ENCODE measurements at regions not wholly inside any gene's neighbourhood (a gene's known extent, or its start where the extent isn't known, plus 50 kb on each side); places are given as distances from the start of the nearest gene placed in this dataset.
"Not testable (repeated sequence)": the region's sequence is repeated elsewhere in the genome, so short reads cannot be mapped to it uniquely, and the experiment has no call there.

DNA sequence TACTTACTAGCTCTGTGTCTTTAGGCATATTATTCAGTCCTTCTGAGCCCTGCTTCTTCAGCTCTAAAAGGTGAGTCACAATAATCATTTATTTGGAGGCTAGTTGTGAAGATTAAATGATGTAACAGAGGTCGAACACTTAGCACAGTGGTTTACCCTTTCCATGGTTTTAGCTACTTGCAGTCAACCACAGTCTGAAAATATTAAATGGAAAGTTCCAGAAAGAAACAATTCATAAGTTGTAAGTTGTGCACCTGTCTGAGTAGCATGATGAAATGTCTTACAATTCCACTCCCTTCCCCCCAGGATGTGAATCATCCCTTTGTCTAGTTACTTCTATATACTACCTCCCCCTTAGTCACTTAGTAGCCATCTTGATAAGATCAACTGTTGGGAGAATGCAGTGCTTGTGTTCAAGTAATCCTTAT is 217.6 kb upstream of the THUMPD2 start:
- no peak for DNase-seq (ENCODE audit: low spot score)

DNA sequence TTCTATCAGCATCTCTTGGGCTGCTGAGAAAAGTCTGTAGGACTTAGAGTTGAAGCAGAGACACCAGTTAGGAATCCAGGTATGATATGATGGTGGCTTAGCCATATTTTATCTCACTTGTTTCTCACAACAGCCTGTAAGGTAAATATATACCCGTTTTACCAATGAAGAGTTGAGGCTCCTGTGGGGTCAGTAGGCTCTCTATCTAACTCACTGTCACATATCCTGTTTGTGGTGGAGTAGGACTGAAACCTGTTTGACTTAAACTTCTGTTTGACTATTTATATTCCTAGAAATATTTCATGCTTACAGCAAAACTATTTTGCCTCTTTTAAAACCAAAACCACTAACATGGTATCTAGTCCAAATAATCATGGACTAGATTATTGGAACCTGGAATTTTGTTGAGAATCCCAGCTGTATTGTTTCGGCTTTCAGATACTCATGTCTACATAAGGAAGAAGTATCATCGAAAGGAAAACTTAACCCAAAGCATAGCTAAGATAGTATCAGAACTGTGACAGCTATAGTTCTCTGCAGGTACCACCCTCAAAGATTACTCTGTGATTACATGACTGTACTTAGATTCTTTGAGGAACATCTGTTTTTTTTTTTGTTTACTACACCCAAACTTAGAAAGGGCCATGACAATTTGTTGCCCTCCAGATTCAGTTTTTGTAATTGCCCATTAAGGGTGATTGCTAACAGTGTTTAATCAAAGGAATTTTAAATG is 216.1 kb upstream of the THUMPD2 start:
- no peak for DNase-seq (ENCODE audit: low spot score)

DNA sequence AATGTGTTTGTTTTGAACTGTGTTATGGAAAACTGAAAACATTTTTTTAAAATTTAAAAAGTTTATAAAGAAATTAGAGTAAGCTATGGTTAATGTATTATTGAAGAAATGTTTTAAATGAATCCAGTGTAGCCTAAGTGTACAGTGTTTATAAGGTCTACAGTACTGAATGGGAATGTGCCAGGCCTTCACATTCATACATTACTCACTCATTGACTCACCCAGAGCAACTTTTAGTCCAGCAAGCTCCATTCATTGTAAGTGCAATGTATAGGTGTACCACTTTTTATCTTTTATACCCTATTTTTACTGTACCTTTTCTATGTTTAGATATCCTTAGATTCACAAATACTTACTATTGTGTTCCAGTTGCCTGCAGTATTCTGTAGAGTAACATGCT is 215.1 kb upstream of the THUMPD2 start:
- no peak for DNase-seq (ENCODE audit: low spot score)

DNA sequence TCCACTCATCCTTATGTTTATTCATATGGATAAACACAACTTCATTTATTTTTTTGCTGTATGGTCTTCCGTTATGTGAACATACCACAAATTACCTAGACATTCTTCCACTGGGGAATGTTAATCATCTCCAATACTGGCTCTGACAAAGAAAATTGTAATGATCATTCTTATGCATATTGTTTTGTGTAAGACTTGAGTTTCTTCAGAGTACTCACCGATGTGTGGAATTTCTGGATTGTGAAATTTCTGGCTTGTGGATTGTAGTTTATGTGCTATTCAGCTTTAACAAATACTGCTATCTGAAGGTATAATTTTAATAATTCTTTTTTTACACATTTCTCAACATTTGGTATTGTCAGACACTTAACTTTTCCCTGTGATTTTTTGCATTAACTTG is 212.2 kb upstream of the THUMPD2 start:
- no peak for DNase-seq (ENCODE audit: low spot score)

DNA sequence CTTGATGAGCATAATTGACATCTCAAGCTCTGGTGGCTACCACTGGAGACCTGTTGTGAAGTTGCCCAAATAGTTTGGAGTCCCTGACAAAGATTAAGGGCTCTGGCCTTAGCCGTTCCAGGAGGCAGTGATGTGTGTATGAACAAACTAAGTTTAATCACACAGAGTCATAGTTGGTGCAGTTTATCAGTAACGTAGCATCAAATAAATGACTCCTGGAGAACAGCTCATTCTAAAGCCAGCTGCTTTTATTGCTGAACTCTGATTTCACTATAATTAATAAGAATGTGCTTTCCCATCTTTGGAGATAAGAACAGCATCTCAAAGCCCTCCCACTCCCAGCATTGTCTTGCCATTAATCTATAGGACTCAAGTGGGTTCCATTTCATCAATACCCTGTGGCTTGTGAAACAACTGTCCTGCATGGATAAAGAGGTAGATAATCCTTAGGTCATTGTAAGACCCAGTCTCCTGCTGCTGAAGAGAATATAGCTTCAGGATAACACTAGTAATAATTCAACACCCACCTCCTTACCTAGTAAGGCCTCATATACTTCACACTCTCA is 211.4 kb upstream of the THUMPD2 start:
- no peak for DNase-seq (ENCODE audit: low spot score)

DNA sequence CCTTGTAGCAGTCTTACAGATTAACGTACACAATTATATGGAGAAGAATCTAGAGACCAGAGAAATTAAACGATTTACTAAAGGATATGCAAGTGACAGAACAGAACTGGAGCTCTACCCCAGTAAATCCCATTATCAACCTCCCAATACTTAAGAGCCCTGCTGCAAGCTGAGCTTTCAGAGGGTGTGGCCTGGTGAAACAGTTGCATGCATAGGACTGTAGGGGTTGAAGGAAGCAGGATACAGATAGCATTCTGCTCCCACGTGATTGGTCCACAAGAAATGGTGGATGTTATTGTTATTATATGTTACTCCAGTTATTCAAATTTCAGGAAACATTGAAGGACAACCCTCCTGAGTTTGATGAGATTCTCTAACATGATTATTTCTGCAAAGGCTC is 210.8 kb upstream of the THUMPD2 start:
- no peak for DNase-seq (ENCODE audit: low spot score)

DNA sequence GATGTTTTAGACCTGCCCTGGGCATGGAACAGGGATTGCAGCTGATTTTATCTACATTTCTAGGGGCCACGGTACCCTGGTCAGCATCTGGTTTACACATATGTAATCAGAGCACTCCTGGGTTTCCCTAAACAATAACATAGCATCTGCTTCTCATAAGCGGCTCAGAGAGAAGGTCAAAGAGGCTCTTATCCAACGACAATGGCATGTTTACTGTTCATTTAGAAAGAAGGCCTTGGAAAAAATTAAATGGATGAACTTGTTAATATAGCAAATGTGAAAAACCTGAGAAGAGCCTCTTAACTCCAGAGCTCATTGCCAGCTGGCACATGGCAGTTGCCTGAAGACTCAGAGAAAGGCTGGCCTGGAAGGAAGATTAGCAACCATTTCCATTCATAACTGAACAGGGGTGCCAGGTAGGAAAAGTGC is 202.8 kb upstream of the THUMPD2 start:
- DNase-seq (ENCODE audit: low spot score) = no peak

DNA sequence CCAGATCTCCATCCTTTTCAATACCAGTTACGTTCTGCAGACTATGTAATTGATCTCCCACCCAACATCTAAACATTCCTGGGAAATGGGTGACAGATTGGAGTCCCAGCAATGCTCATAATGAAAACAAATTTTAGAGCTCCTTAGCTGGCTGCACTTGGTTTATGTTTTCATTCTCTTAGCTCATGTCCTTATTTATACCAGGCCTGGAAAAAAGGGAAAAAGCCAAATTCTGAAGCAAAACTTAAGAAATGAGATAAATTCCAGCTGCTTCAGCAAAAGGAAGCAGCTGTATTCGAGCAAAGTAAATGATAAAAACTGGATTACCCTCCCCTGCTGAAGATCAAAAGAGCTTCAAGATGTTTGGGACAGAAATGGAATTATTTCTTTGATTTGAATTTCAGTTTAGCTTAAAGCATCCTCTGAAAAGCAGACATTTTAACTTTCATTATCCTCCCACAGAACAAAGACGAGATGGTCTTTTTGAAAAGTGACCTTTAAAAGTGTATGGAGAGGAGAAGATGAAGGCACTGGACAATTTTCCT is 196.5 kb upstream of the THUMPD2 start:
- DNase-seq (ENCODE audit: low spot score) = no peak

DNA sequence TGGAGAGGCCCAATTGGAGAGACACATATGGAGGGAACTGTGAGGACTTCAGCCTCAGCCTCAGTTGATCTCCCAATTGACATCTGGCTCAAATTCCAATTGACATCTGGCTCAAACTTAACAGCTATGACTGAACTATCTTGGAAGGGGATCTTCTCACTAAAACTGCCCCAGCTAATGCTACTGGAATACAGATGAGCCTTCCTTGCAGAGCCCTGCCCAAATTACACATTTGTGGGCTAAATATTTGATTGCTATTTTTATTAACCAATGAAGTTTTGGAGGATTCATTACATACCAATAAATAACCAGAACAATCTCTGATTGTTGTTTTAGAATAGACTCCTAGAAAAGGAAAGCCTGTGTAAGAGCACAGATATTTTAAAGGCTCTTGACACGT is 189.0 kb upstream of the THUMPD2 start:
- DNase-seq (ENCODE audit: low spot score) = no peak

DNA sequence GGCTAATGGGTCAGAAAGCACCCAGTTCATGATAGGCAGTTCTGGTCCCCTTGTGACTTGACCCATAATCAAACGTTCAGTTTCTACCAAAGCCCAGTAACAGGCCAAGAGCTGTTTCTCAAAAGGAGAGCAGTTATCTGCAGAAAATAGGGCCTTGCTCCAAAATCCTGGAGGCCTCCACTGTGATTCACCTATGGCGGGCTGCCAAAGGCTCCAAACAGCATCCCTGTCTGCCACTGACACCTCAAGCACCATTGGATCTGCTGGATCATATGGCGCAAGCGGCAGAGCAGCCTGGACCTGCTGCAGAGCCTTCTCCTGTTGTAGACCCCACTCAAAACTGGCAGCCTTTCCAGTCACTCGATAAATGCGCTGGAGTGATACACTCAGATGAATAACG is 181.6 kb upstream of the THUMPD2 start:
- not testable (repeated sequence) for DNase-seq (ENCODE audit: low spot score)

DNA sequence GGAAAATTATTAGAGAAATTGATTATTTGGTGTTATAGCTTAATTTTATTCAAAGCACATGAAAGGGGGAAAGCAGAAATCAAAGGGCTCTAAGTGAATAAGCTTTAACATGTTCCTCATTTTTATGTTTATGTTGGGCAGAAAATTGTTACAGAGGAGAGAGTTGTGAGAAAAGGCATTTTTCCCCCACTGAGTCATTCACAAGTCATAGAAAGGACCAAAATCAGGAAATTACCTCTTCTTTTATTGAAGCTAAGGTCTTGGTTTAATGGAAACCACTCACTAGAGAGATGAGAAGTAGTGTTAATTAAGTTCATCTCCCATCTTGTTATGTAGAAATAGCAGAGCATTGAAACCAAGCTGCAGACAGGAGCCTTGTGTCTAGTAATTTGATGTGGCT is 175.3 kb upstream of the THUMPD2 start:
- DNase-seq (ENCODE audit: low spot score) = no peak

DNA sequence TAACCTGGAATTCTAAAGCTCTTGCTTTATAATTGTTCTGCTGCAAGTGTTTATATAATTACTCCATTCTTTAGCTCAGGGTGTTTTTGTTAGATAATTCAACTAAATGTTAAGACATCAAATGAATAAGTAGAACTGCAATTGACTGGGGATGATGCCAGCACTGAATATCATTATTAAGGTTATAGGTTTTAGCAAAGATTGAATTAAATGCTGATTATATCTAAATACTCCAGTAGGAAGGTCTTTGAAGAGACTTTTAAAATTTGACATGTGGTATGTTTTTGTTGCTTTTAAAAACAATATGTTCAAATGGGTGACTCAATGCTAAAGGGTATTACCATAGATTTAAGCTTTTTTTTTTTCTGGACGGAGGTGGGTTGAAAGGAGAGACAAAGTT is 170.1 kb upstream of the THUMPD2 start:
- no peak for DNase-seq (ENCODE audit: low spot score)

DNA sequence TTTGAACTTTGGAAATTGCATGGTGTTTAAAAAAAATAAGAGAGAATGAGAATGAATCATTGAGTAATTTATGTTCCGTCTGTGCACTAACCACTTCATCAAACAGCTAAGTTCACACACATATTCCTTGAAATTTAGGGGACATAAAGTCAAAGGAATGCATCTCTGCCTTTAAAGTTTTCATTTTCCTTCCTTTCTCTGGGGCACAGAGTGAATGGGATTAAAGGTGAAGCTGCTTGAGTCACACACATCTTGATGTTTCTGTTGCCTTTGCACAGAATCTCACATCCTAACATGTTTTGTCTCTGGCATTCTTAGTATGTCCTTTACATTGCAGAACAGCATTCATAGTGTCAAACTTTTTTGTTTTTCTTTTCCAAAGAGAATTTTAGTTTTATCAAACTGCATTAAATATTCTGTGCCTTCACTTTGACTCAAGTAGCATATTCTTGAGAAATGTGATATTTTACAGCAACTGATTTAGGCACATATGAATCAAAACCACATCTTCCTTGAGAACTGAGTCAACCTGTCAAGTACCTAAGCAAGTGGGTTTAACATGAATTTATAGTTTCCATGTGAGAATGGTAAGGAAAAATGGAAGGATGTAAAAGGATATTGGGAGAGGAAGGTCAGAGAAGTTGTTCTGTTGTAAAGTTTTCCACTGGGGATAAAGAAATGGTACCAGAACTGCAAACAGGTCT is 169.1 kb upstream of the THUMPD2 start:
- no peak for DNase-seq (ENCODE audit: low spot score)

DNA sequence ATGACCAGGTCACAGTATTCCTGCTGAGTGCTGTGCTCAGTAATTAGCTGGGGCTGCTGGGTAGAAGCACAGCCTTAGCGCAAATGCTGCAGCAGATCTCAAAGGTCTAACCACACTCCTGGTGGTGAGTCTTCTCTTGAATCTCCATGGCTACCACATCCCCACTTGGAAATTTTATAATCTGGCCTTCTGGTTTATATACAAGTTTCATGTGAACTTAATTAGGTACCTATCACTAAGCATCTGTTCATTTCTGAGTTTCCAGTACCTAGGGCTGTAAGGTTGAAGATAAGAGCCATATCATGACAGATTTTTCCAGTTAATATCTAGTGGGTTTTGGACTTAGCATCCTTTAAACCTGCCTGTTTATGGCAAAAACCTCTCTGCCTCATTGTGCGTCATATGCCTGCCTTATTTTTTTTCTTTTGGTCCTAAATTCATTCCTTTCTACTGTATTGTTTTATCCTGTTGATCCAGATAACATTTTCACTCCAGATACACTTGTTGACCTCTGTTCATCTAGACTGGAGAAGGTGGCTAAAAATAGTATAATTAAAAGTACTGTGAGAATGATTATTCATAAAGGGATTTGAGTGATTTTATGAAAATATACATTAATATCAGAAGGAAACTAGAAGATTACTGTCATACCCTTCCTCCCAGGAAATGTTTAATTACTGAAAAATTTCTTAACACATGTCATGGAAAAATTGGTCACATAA is 168.4 kb upstream of the THUMPD2 start:
- DNase-seq (ENCODE audit: low spot score) = no peak

DNA sequence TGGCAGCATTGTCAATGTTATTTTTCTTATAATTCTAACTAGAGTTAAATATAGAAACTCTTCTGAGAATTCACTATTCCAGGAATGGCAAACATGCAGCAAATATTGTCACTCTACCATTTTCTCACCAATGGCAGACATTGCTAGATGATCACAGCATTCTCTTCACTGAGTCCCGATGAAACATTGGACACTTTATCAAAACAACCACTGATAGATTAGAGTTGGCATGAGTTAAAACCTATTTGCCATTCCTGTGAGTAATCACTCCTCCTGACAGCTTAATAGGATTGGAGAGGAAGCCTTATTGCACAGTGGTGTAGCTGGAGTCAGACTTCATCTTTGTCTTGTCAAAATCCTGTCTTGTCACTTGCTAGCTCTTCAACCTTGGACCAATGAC is 163.9 kb upstream of the THUMPD2 start:
- no peak for DNase-seq (ENCODE audit: low spot score)

DNA sequence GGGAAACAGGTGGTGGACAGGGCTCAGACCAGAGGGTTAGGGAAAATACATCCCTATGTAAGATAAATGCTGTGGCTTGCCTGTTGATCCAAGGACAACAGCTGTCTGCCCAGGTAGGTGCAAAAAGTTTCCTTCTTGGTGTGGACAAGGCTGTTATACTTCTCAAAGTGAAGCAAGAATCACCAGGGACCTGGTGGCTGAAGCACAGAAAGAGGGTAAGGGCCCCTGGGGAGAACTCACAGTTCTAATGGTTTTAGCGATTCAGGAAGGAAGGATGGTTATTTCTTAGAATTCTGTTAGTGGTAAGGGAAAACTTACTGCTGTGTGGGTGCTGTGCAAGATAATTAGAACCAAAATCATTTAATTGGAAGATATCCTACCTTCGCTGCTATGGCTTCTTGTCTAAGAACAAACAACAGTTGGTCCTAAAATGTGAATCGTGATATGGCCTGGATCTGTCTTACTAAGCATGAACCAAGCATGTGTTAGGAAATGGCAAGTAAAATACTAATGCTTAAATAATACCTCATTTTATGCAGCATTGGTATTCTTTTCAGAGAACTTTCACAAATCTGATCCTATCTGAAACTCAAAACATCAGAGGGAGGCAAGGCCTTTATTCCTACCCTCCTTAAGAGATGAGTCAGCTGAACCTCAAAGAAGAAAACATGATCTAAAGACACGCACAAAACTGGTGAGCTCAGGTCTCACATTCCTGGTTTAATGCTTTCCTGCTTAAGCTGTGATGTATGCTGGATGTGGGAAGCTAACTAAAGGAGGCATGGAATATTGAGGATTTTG is 159.2 kb upstream of the THUMPD2 start:
- DNase-seq (ENCODE audit: low spot score) = no peak

DNA sequence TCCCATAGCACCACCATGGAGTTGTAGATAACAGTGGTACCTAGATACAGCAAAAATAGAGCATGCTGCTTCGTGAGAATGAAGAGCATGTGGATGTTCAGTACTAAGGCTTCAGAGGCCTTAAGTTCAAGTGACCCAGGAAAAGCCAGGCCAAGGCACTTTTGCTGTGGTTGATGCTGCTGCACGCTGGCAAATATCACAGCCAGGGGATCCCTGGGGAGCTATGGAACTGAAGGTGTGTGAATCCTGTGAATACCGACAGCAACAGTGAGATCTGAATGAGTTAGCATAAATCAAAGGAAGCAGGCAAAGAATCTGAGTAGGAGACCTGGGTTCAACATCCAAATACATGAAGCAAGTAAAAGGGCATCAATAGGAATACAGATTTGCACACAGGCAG is 158.6 kb upstream of the THUMPD2 start:
- no peak for DNase-seq (ENCODE audit: low spot score)

DNA sequence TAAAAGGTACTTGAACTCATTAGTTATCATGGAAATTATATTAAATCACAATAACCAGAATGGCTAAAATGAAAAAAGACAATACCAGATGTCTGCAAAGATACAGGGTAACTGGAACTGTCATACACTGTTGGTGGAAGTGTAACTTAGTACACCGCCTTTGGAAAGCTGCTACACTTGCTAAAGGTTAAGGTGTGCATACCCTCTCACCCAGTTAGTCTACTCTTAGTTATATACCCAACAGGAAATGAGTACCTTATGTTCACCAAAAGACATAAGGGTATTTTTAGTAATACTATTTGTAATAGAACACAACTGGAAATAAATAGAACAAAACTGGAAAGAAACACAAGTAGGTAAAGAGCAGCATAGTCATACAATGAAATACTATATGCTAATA is 155.8 kb upstream of the THUMPD2 start:
- DNase-seq (ENCODE audit: low spot score) = no peak

DNA sequence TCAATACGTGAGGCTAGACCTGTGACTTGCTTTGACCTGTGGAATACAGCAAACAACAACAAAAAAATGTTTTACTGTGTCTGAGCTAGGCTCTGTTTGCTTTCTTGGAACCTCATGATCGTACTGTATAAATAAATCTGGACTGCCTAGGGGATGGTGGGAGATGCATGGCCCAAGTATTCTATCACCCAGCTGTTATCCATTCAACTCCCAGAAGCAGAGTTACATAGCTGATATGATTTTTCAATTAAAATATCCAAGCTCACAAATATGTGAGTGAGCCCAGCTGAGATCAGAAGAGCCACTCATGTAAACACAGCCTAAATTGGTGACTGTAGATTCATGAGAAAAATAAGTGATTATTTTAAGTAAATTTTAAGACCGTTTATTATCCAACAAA is 154.1 kb upstream of the THUMPD2 start:
- no peak for DNase-seq (ENCODE audit: low spot score)

DNA sequence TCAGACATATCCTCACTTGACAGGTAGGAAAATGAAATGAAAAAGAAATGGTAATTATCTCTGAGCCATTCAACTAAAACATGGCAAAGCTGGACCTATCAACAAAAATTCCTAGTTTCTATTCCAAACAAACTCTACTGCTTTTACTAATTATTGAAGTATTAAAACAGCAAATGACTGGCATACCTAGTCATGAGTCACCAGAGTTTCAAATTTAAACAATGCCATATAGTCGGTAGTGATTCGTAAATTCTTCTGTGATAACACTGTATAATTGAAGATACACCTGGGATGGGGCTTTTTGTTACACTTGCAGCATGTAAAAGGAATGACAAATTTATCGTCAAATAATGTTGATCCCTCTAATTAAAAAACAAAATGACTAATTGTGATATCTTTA is 153.1 kb upstream of the THUMPD2 start:
- no peak for DNase-seq (ENCODE audit: low spot score)

DNA sequence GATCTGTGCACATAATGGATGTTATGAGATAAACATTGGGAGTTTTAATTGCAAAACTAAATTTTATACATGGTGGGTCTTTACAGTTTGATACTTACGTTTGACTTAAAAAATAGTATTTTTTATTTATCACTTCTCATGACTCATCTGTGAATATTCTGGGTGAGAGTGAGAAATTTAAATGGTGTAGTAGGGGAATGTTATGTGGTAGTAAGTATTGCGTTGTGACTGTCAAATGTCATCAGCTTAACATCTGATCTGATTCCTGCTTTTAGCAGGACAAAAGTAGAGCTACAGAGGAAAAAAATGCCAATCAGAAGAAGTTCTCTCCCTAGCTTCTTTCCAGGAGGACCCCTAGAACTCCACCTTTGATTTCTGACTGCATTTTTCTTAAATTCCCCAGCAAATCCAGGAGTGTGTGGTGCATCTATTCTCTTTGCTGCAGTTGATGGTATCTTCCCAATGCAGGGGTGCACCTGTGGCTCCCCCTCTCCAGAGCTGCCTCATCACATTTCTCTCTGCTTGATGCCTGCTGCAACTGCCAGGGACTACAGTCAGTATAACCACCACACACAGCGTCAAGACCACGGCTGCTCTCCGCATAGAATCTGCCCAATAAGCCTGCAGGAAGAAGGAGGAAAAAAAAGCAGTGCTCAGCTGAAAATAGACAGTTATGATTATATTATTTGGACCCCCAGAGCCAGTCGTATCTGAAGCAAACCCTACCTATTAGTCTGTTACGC is 151.3 kb upstream of the THUMPD2 start:
- no peak for DNase-seq (ENCODE audit: low spot score)

Data from LoVo (cell line).